H9 (cell line): ENCODE measurements at regions not wholly inside any gene's neighbourhood (a gene's known extent, or its start where the extent isn't known, plus 50 kb on each side); places are given as distances from the start of the nearest gene placed in this dataset.
A peak's percentile ranks its signal among the peaks of the same experiment; 100 is the strongest.

Experiments used
- DNase-seq: peaks from one replicate; pipeline ENCODE4 v3.0.0-alpha.2; 2017
- H2AFZ ChIP-seq: one replicate; pipeline ENCODE4 v1.6.1; 2013; ENCODE audit warnings: mild to moderate bottlenecking, low read length, control low read depth, moderate library complexity
- H2AK5ac ChIP-seq: 2 replicates; pipeline ENCODE4 v1.6.1; 2013; ENCODE audit warnings: low read length, control low read depth, mixed read lengths; ENCODE audit not compliant: insufficient read length
- H2BK120ac ChIP-seq: one replicate; pipeline ENCODE4 v1.6.1; 2013; ENCODE audit warnings: low read depth, mild to moderate bottlenecking, low read length, control low read depth, inconsistent platforms; ENCODE audit not compliant: poor library complexity, severe bottlenecking
- H2BK12ac ChIP-seq: 2 replicates; pipeline ENCODE4 v1.6.1; 2013; ENCODE audit warnings: low read length, control low read depth, mixed read lengths, low read depth; ENCODE audit not compliant: insufficient read length
- H2BK15ac ChIP-seq: 2 replicates; pipeline ENCODE4 v1.6.1; 2013; ENCODE audit warnings: low read depth, low read length, control low read depth
- H2BK20ac ChIP-seq: one replicate; pipeline ENCODE4 v1.6.1; 2013; ENCODE audit warnings: low read depth, mild to moderate bottlenecking, low read length, control low read depth, inconsistent platforms; ENCODE audit not compliant: poor library complexity, severe bottlenecking
- H2BK5ac ChIP-seq: 2 replicates; pipeline ENCODE4 v1.6.1; 2013; ENCODE audit warnings: low read length, control low read depth, mixed read lengths; ENCODE audit not compliant: insufficient read length
- H3K14ac ChIP-seq: 2 replicates; pipeline ENCODE4 v1.6.1; 2013; ENCODE audit warnings: low read length, control low read depth; ENCODE audit not compliant: insufficient read depth
- H3K18ac ChIP-seq: 2 replicates; pipeline ENCODE4 v1.6.1; 2013; ENCODE audit warnings: low read depth, mild to moderate bottlenecking, mixed read lengths, low read length, control low read depth; ENCODE audit not compliant: insufficient read length
- H3K23ac ChIP-seq: 2 replicates; pipeline ENCODE4 v1.6.1; 2013; ENCODE audit warnings: low read length, control low read depth, mixed read lengths, low read depth; ENCODE audit not compliant: insufficient read length
- H3K23me2 ChIP-seq: 2 replicates; pipeline ENCODE4 v1.6.1; 2013; ENCODE audit warnings: low read depth, mild to moderate bottlenecking, mixed read lengths, low read length, control low read depth; ENCODE audit not compliant: insufficient read length, poor library complexity, severe bottlenecking
- H3K27ac ChIP-seq: 2 replicates; pipeline ENCODE4 v1.5.1; 2013; ENCODE audit warnings: low read length, control low read depth, mixed read lengths, low read depth; ENCODE audit not compliant: insufficient read length
- H3K27me3 ChIP-seq: 2 replicates; pipeline ENCODE4 v1.6.1; 2013; ENCODE audit warnings: low read length, control low read depth, inconsistent platforms; ENCODE audit not compliant: insufficient read depth
- H3K4ac ChIP-seq: 2 replicates; pipeline ENCODE4 v1.6.1; 2013; ENCODE audit warnings: low read depth, mild to moderate bottlenecking, control low read depth, inconsistent platforms, low read length, moderate library complexity
- H3K4me1 ChIP-seq: 2 replicates; pipeline ENCODE4 v1.6.1; 2013; ENCODE audit warnings: low read length, control low read depth, inconsistent platforms; ENCODE audit not compliant: insufficient read depth
- H3K4me2 ChIP-seq: 2 replicates; pipeline ENCODE4 v1.6.1; 2013; ENCODE audit warnings: low read length, control low read depth, mixed read lengths; ENCODE audit not compliant: insufficient read length, insufficient read depth
- H3K56ac ChIP-seq: 2 replicates; pipeline ENCODE4 v1.6.1; 2013; ENCODE audit warnings: low read depth, mild to moderate bottlenecking, mixed read lengths, low read length, control low read depth; ENCODE audit not compliant: insufficient read length
- H3K79me1 ChIP-seq: 2 replicates; pipeline ENCODE4 v1.6.1; 2013; ENCODE audit warnings: low read depth, mild to moderate bottlenecking, moderate library complexity, low read length, control low read depth, inconsistent platforms; ENCODE audit not compliant: insufficient read depth, poor library complexity, severe bottlenecking
- H3K79me2 ChIP-seq: 2 replicates; pipeline ENCODE4 v1.6.1; 2013; ENCODE audit warnings: low read length, control low read depth, inconsistent platforms; ENCODE audit not compliant: insufficient read depth
- H3K9ac ChIP-seq: 2 replicates; pipeline ENCODE4 v1.6.1; 2013; ENCODE audit warnings: low read length, control low read depth, mixed read lengths; ENCODE audit not compliant: insufficient read length; ENCODE audit errors: extremely low read depth
- H3K9me3 ChIP-seq: one replicate; pipeline ENCODE4 v1.6.1; 2013; ENCODE audit warnings: low read depth, low read length, inconsistent platforms; ENCODE audit not compliant: control insufficient read depth
- H3T11ph ChIP-seq: one replicate; pipeline ENCODE4 v1.6.1; 2013; ENCODE audit warnings: mild to moderate bottlenecking, low read length, control low read depth, inconsistent platforms
- H4K20me1 ChIP-seq: one replicate; pipeline ENCODE4 v1.6.1; 2013; ENCODE audit not compliant: control insufficient read depth, insufficient read length, insufficient read depth
- H4K5ac ChIP-seq: 2 replicates; pipeline ENCODE4 v1.6.1; 2013; ENCODE audit warnings: low read depth, mild to moderate bottlenecking, mixed read lengths, low read length, control low read depth; ENCODE audit not compliant: insufficient read length
- H4K8ac ChIP-seq: replicated peaks from 2 replicates; pipeline ENCODE4 v1.6.1; 2013; ENCODE audit warnings: low read length, control low read depth, mixed read lengths, low read depth; ENCODE audit not compliant: insufficient read length
- H4K91ac ChIP-seq: 2 replicates; pipeline ENCODE4 v1.6.1; 2013; ENCODE audit warnings: low read depth, mild to moderate bottlenecking, moderate library complexity, mixed read lengths, low read length, control low read depth; ENCODE audit not compliant: insufficient read length
- H3K27ac Mint-ChIP-seq, 3 experiments: 2 replicates in 2 of 3; 3 replicates in 1 of 3; pipeline ENCODE4 v1.8.0; 2020 to 2021; ENCODE audit warnings: mixed read lengths in 3 of 3, mild to moderate bottlenecking in 1 of 3, moderate library complexity in 1 of 3
- H3K27me3 Mint-ChIP-seq: 2 replicates; pipeline ENCODE4 v1.8.0; 2021; ENCODE audit warnings: low read depth, mild to moderate bottlenecking, moderate library complexity, mixed read lengths
- H3K36me3 Mint-ChIP-seq, 3 experiments: 2 replicates in 2 of 3; 3 replicates in 1 of 3; pipeline ENCODE4 v1.8.0; 2020 to 2021; ENCODE audit warnings: low read depth in 3 of 3, mixed read lengths in 3 of 3; ENCODE audit not compliant: insufficient read depth in 1 of 3
- H3K4me1 Mint-ChIP-seq, 2 experiments: 2 replicates each; pipeline ENCODE4 v1.8.0; 2020; ENCODE audit warnings: mixed read lengths in 2 of 2
- H3K4me3 Mint-ChIP-seq, 2 experiments: 2 replicates in 1 of 2; 3 replicates in 1 of 2; pipeline ENCODE4 v1.8.0; 2020 to 2021; ENCODE audit warnings: mild to moderate bottlenecking in 2 of 2, mixed read lengths in 2 of 2, moderate library complexity in 1 of 2
- H3K9me3 Mint-ChIP-seq, 2 experiments: 2 replicates in 1 of 2; 3 replicates in 1 of 2; pipeline ENCODE4 v1.8.0; 2020; ENCODE audit warnings: mild to moderate bottlenecking in 2 of 2, mixed read lengths in 2 of 2, moderate library complexity in 1 of 2
- WGBS: extraction: QIAGEN DNeasy Blood & Tissue Kit; methylation state at CpG from one replicate; pipeline ENCODE4 v1.1.7; 2013; ENCODE audit warnings: missing lambda C conversion rate, low lambda C conversion rate, mixed read lengths; ENCODE audit not compliant: insufficient read length; ENCODE audit errors: extremely low coverage; 5-methylcytosine and 5-hydroxymethylcytosine counted together
- TF ChIP-seq, protein P1 (sequence below): fragments of 200-600 bp; sonication (generic); conservative IDR thresholded peaks from 3 replicates; pipeline ENCODE4 v1.8.0; 2021; ENCODE audit warnings: antibody characterized with exemption, mild to moderate bottlenecking

- Histone ChIP-seq H2BK12ac (no peak overlapping the region), H3K9me3 (no peaks in the 10 kb centered on the region), H2BK15ac (no peak overlapping the region), H3K23ac (no peak overlapping the region), H4K91ac (no peak overlapping the region), H3K79me2 (no peaks in the 10 kb centered on the region), H4K5ac (no peak overlapping the region), H4K8ac (no peak overlapping the region), H3K27ac (no peak overlapping the region), H2BK120ac (no peak overlapping the region), H3T11ph (no peak overlapping the region), H3K4me2 (no peak overlapping the region), H3K14ac (no peak overlapping the region), H3K23me2 (no peaks in the 10 kb centered on the region), H3K18ac (no peak overlapping the region), H3K9ac (no peak overlapping the region), H2AK5ac (no peak overlapping the region), H2AFZ (no peak overlapping the region), H4K20me1 (no peaks in the 10 kb centered on the region), H3K4me1 (peaks cover 2% of the 10 kb centered on the region; the same call in 1 of the 2 replicates), H3K27me3 (no peaks in the 10 kb centered on the region), H2BK20ac (no peak overlapping the region), H3K4ac (no peak overlapping the region), H2BK5ac (no peak overlapping the region), H3K56ac (no peak overlapping the region), H3K79me1 (no peaks in the 10 kb centered on the region)
- WGBS: no CpG with 5 or more reads among the region's 1 CpG
- Mint-ChIP-seq H3K4me1 (peaks cover 16 to 29% of the 10 kb centered on the region in 2 experiments), H3K9me3 (no peaks in the 10 kb centered on the region; a peak in 1 of 5 replicates), H3K36me3 (no peaks in the 10 kb centered on the region), H3K27me3 (no peaks in the 10 kb centered on the region), H3K27ac (peak overlapping the region; percentile 8 to 74 (median 40); a peak in 6 of 7 replicates), H3K4me3 (no peak overlapping the region)
- TF ChIP-seq, protein P1, sequence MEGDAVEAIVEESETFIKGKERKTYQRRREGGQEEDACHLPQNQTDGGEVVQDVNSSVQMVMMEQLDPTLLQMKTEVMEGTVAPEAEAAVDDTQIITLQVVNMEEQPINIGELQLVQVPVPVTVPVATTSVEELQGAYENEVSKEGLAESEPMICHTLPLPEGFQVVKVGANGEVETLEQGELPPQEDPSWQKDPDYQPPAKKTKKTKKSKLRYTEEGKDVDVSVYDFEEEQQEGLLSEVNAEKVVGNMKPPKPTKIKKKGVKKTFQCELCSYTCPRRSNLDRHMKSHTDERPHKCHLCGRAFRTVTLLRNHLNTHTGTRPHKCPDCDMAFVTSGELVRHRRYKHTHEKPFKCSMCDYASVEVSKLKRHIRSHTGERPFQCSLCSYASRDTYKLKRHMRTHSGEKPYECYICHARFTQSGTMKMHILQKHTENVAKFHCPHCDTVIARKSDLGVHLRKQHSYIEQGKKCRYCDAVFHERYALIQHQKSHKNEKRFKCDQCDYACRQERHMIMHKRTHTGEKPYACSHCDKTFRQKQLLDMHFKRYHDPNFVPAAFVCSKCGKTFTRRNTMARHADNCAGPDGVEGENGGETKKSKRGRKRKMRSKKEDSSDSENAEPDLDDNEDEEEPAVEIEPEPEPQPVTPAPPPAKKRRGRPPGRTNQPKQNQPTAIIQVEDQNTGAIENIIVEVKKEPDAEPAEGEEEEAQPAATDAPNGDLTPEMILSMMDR: peak; percentile 37; the same call in 2 of the 3 replicates
- peak; percentile 37 for DNase-seq
These were observed 529.2 kb upstream of the GOLIM4 start for GRCh38 chr3:168624892-168625448.
